ENCODE measurements at regions not wholly inside any gene's neighbourhood (a gene's known extent, or its start where the extent isn't known, plus 50 kb on each side); places are given as distances from the start of the nearest gene placed in this dataset.
A peak's percentile ranks its signal among the peaks of the same experiment; 100 is the strongest.

GRCh38 chr14:95796788-95797187 lies 79.8 kb upstream of the TUNAR start:
- no peak overlapping the region for H3K4me3 ChIP-seq (ENCODE audit: low read depth, low read length)
- TF ChIP-seq CTCF (IDR thresholded peaks at IDR 0.05; ENCODE audit: low read depth, low read length, missing control alignments) = no peak
- no peak for DNase-seq (ENCODE audit: low read depth)

- TF ChIP-seq CTCF (IDR thresholded peaks at IDR 0.05; ENCODE audit: low read depth, low read length, missing control alignments) = no peak
- no peak for DNase-seq (ENCODE audit: low read depth)
- no peak overlapping the region for H3K4me3 ChIP-seq (ENCODE audit: low read depth, low read length)
These were observed 74.0 kb upstream of the TCL1A start for GRCh38 chr14:95787941-95788340.

- no peak overlapping the region for H3K4me3 ChIP-seq (ENCODE audit: low read depth, low read length)
- no peak for TF ChIP-seq CTCF (IDR thresholded peaks at IDR 0.05; ENCODE audit: low read depth, low read length, missing control alignments)
- no peak for DNase-seq (ENCODE audit: low read depth)
These were observed 72.6 kb upstream of the TCL1A start for GRCh38 chr14:95786566-95786965.

- DNase-seq (ENCODE audit: low read depth) = no peak
- H3K4me3 ChIP-seq (ENCODE audit: low read depth, low read length) = no peak overlapping the region
- no peak for TF ChIP-seq CTCF (IDR thresholded peaks at IDR 0.05; ENCODE audit: low read depth, low read length, missing control alignments)
These were observed 70.2 kb upstream of the TCL1A start for GRCh38 chr14:95784137-95784536.

GRCh38 chr14:95776798-95777534 lies 63.0 kb upstream of the TCL1A start:
- no peak for TF ChIP-seq CTCF (IDR thresholded peaks at IDR 0.05; ENCODE audit: low read depth, low read length, missing control alignments)
- H3K4me3 ChIP-seq (ENCODE audit: low read depth, low read length) = no peak overlapping the region
- no peak for DNase-seq (ENCODE audit: low read depth)

GRCh38 chr14:95774265-95775160 lies 60.6 kb upstream of the TCL1A start:
- peak; percentile 96 for TF ChIP-seq CTCF (IDR thresholded peaks at IDR 0.05; ENCODE audit: low read depth, low read length, missing control alignments)
- DNase-seq (ENCODE audit: low read depth) = peak; percentile 18

More at GRCh38 chr14:95774265-95775160, 60.6 kb upstream of the TCL1A start:
- H3K4me3 ChIP-seq (ENCODE audit: low read depth, low read length) = no peak overlapping the region
